Stimulated activated naive CD8-positive, alpha-beta T cell treated with anti-CD3 and anti-CD28 coated beads, Interleukin-15, Interleukin-2, amounts not matched to agents 100 ng/mL and 50 ng/mL, for 24 hours (primary cell): ENCODE measurements at regions not wholly inside any gene's neighbourhood (a gene's known extent, or its start where the extent isn't known, plus 50 kb on each side); places are given as distances from the start of the nearest gene placed in this dataset.
"Not testable (repeated sequence)": the region's sequence is repeated elsewhere in the genome, so short reads cannot be mapped to it uniquely, and the experiment has no call there.

Experiments used
- H3K27ac Mint-ChIP-seq: one replicate; pipeline ENCODE4 v1.8.0; 2021; ENCODE audit warnings: mild to moderate bottlenecking, mixed read lengths
- H3K27me3 Mint-ChIP-seq: one replicate; pipeline ENCODE4 v1.8.0; 2021; ENCODE audit warnings: mixed read lengths
- H3K36me3 Mint-ChIP-seq: one replicate; pipeline ENCODE4 v1.8.0; 2021; ENCODE audit warnings: low read depth, mixed read lengths
- H3K4me1 Mint-ChIP-seq: one replicate; pipeline ENCODE4 v1.8.0; 2021; ENCODE audit warnings: low read depth, mixed read lengths
- H3K4me3 Mint-ChIP-seq: one replicate; pipeline ENCODE4 v1.8.0; 2021; ENCODE audit warnings: mild to moderate bottlenecking, mixed read lengths
- H3K9me3 Mint-ChIP-seq: one replicate; pipeline ENCODE4 v1.8.0; 2021; ENCODE audit warnings: mixed read lengths

DNA sequence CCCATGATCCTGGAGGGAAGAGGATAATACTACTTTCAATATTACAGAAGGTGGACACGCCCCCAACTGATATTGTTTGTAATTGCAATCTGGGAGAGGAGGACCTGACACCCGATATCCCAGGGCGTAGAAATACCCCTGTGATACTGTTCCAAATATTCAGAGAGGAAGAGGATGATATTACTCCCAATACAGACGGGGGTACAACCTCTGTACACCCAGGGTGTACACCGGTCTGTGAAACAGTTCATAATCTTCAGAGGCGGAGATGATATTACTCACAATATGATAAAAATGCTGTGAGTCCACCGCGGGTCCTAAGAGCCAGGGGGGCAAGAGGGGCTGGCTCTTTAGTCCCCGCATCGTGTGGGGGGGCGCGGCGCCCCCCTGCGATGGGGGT lies 57.2 kb upstream of the ALDH3B2 start:
- Mint-ChIP-seq H3K4me3 (peak overlapping the region; percentile 68), H3K9me3 (peaks cover 4% of the 10 kb centered on the region), H3K27me3 (peaks cover 25% of the 10 kb centered on the region), H3K36me3 (no peaks in the 10 kb centered on the region), H3K4me1 (peaks cover 19% of the 10 kb centered on the region), H3K27ac (peak overlapping the region; percentile 36)

DNA sequence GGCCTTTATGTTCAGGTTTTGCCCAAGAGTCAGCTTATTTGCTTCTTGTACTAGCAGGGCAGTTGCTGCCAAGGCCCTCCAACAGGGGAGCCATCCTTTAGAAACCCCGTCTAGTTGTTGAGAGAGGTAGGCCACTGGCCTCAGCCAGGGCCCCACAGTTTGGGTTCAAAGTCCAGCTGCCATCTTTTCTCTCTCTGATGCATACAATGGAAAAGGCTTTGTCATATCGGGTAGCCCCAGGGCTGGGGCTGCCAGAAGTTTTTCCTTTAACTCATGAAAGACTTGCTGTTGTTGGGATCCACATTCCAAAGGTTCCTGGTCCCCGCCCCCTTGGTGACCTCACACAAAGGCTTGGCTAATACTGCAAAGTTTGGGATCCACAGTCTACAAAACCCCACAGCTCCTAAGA lies 53.7 kb upstream of the ALDH3B2 start:
- H3K4me3 Mint-ChIP-seq, H3K9me3 Mint-ChIP-seq, H3K36me3 Mint-ChIP-seq, H3K27ac Mint-ChIP-seq: not testable (repeated sequence)
- peaks cover 15% of the 10 kb centered on the region for H3K27me3 Mint-ChIP-seq
- peaks cover 19% of the 10 kb centered on the region for H3K4me1 Mint-ChIP-seq

DNA sequence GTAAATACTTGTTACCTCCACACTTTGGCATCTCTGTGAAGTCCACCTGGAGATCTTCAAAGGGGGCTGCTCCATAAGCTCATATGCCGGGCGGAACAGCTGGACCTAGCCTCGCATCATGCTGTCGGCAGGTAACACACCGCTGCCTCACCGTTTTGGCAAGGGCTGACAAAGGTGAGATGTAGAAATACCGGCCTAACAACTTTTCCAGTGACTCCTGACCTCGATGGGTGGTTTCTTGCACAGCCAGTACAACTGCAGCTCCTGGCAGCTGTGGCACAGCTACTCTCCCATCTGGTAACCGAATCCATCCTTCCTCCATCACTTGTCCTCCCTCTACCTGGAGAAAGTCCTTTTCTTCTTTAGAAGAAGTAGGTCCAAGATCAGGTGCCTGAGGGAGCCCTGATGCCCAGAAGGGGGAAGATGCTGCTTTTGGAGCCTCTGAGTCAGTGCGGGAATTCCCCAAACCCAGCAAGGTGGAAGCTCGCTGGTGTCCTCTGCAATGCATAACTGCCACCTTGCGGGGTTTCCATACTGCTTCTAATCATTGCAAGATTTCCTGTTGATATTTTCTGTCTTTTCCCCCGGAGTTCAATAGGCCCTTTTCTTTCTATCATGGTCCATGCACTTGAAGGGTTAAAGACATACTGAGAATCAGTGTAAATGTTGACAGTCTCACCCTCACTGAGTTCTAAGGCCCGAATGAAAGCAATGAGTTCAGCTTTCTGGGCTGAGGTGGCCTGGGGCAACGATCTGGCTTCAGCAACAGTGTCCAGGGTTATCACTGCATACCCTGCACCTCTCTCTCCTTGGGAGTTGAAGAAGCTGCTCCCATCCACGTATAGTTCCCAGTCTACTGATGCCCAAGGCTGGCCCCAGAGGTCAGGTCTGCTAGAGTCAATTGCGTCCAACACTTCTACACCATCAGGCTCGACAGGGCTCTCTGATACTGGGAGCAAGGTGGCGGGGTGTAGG lies 52.9 kb upstream of the ALDH3B2 start:
- not testable (repeated sequence) for H3K36me3 Mint-ChIP-seq, H3K27me3 Mint-ChIP-seq, H3K9me3 Mint-ChIP-seq, H3K4me3 Mint-ChIP-seq
- H3K4me1 Mint-ChIP-seq: peaks cover 19% of the 10 kb centered on the region
- H3K27ac Mint-ChIP-seq: peak overlapping the region; percentile 52
